HL-60/S4 (cell line): ENCODE measurements at regions not wholly inside any gene's neighbourhood (a gene's known extent, or its start where the extent isn't known, plus 50 kb on each side); places are given as distances from the start of the nearest gene placed in this dataset.
"Not testable (repeated sequence)": the region's sequence is repeated elsewhere in the genome, so short reads cannot be mapped to it uniquely, and the experiment has no call there.

Source experiments
- in situ Hi-C: fragments of 300-500 bp; cut with MboI; formaldehyde crosslinking; loops from 2 replicates; pipeline ENCODE4 v1.14.3; 2022; ENCODE audit warnings: low sequenced_read_pairs

- in situ Hi-C loops = loop anchor here (10.0 kb wide), 1 partner anchor 515 kb away; no protein-coding TSS in a partner anchor
Observed at GRCh38 chr6:168369786-168370185, 50.2 kb upstream of the DACT2 start.

- in situ Hi-C loops = no loop called here
Observed at GRCh38 chr6:168370310-168370991, 50.9 kb upstream of the DACT2 start.

- in situ Hi-C loops = no loop called here
Observed at GRCh38 chr6:168371185-168371584, 51.6 kb upstream of the DACT2 start.

- in situ Hi-C loops = no loop called here
Observed at GRCh38 chr6:168371618-168371980, 52.0 kb upstream of the DACT2 start.

- in situ Hi-C loops = no loop called here
Observed at GRCh38 chr6:168371981-168372711, 52.6 kb upstream of the DACT2 start.

GRCh38 chr6:168372889-168373288 lies 53.3 kb upstream of the DACT2 start:
- in situ Hi-C loops = no loop called here

GRCh38 chr6:168373389-168373788 lies 53.8 kb upstream of the DACT2 start:
- in situ Hi-C loops = no loop called here

- in situ Hi-C loops = no loop called here
Observed at GRCh38 chr6:168374051-168374502, 54.5 kb upstream of the DACT2 start.

GRCh38 chr6:168374541-168375071 lies 55.0 kb upstream of the DACT2 start:
- in situ Hi-C loops = no loop called here

- in situ Hi-C loops = no loop called here
Observed at GRCh38 chr6:168376120-168376519, 56.5 kb upstream of the DACT2 start.

GRCh38 chr6:168376811-168377483 lies 57.4 kb upstream of the DACT2 start:
- in situ Hi-C loops = no loop called here

GRCh38 chr6:168377484-168377855 lies 57.9 kb upstream of the DACT2 start:
- in situ Hi-C loops = no loop called here

GRCh38 chr6:168377856-168378832 lies 58.6 kb upstream of the DACT2 start:
- in situ Hi-C loops = no loop called here

- in situ Hi-C loops = not testable (repeated sequence)
Observed at GRCh38 chr6:168379579-168379978, 60.0 kb upstream of the DACT2 start.

GRCh38 chr6:168380166-168380955 lies 60.6 kb upstream of the SMOC2 start:
- in situ Hi-C loops = not testable (repeated sequence)

- in situ Hi-C loops = no loop called here
Observed at GRCh38 chr6:168380956-168381605, 59.9 kb upstream of the SMOC2 start.

GRCh38 chr6:168381726-168382458 lies 59.1 kb upstream of the SMOC2 start:
- in situ Hi-C loops = no loop called here

- in situ Hi-C loops = no loop called here
Observed at GRCh38 chr6:168383062-168383854, 57.7 kb upstream of the SMOC2 start.
